Mesenchymal stem cell (in vitro differentiated cells and primary cell): ENCODE measurements at regions not wholly inside any gene's neighbourhood (a gene's known extent, or its start where the extent isn't known, plus 50 kb on each side); places are given as distances from the start of the nearest gene placed in this dataset.

Experiments used
- DNase-seq: peaks from one replicate; pipeline ENCODE4 v3.0.0-alpha.2; 2013
- H2AFZ ChIP-seq: one replicate; pipeline ENCODE4 v1.6.1; 2013; ENCODE audit warnings: low read depth, mild to moderate bottlenecking, control low read depth, inconsistent platforms, low read length, moderate library complexity
- H2AK5ac ChIP-seq: 2 replicates; pipeline ENCODE4 v1.6.1; 2013; ENCODE audit warnings: low read length, moderate library complexity, mild to moderate bottlenecking, inconsistent platforms; ENCODE audit not compliant: severe bottlenecking
- H2BK120ac ChIP-seq: one replicate; pipeline ENCODE4 v1.6.1; 2013; ENCODE audit warnings: low read depth, mild to moderate bottlenecking, inconsistent platforms, low read length, moderate library complexity
- H2BK12ac ChIP-seq, 2 experiments: one replicate each; pipeline ENCODE4 v1.6.1; 2013; ENCODE audit warnings: inconsistent platforms in 2 of 2, low read length in 2 of 2, mild to moderate bottlenecking in 2 of 2, moderate library complexity in 2 of 2, control low read depth in 1 of 2
- H2BK15ac ChIP-seq: one replicate; pipeline ENCODE4 v1.6.1; 2013; ENCODE audit warnings: mild to moderate bottlenecking, low read depth, inconsistent platforms; ENCODE audit not compliant: poor library complexity, severe bottlenecking
- H2BK5ac ChIP-seq: 2 replicates; pipeline ENCODE4 v1.6.1; 2013; ENCODE audit warnings: low read depth, mild to moderate bottlenecking, low read length, control low read depth, inconsistent platforms; ENCODE audit not compliant: poor library complexity, severe bottlenecking
- H3K14ac ChIP-seq, 2 experiments: one replicate each; pipeline ENCODE4 v1.6.1; 2013; ENCODE audit warnings: inconsistent platforms in 2 of 2, low read length in 2 of 2, control low read depth in 1 of 2, mild to moderate bottlenecking in 1 of 2, moderate library complexity in 1 of 2
- H3K18ac ChIP-seq, 2 experiments: one replicate each; pipeline ENCODE4 v1.6.1; 2013; ENCODE audit warnings: inconsistent platforms in 2 of 2, low read length in 2 of 2, control low read depth in 1 of 2, low read depth in 1 of 2, mild to moderate bottlenecking in 1 of 2
- H3K23ac ChIP-seq, 2 experiments: one replicate each; pipeline ENCODE4 v1.6.1; 2013; ENCODE audit warnings: inconsistent platforms in 2 of 2, low read length in 2 of 2, mild to moderate bottlenecking in 2 of 2, moderate library complexity in 2 of 2, control low read depth in 1 of 2
- H3K27ac ChIP-seq: 2 replicates; pipeline ENCODE4 v1.5.1; 2013; ENCODE audit warnings: mild to moderate bottlenecking, moderate library complexity, low read length, control low read depth, inconsistent platforms; ENCODE audit not compliant: poor library complexity, severe bottlenecking
- H3K27me3 ChIP-seq, 2 experiments: 2 replicates each; pipeline versions ENCODE4 v1.6.1 to v1.7.0; 2013; ENCODE audit warnings: low read length in 2 of 2, mild to moderate bottlenecking in 2 of 2, moderate library complexity in 2 of 2, control low read depth in 1 of 2, inconsistent platforms in 1 of 2; ENCODE audit not compliant: control insufficient read depth in 1 of 2, insufficient read depth in 1 of 2
- H3K36me3 ChIP-seq, 2 experiments: 2 replicates each; pipeline versions ENCODE4 v1.6.1 to v1.7.0; 2013; ENCODE audit warnings: low read length in 2 of 2, control low read depth in 1 of 2, inconsistent platforms in 1 of 2, low read depth in 1 of 2, mild to moderate bottlenecking in 1 of 2; ENCODE audit not compliant: insufficient read depth in 2 of 2, control insufficient read depth in 1 of 2
- H3K4ac ChIP-seq, 2 experiments: one replicate each; pipeline ENCODE4 v1.6.1; 2013; ENCODE audit warnings: inconsistent platforms in 2 of 2, low read length in 2 of 2, mild to moderate bottlenecking in 2 of 2, moderate library complexity in 2 of 2, control low read depth in 1 of 2, low read depth in 1 of 2
- H3K4me1 ChIP-seq: 2 replicates; pipeline ENCODE4 v1.6.1; 2013; ENCODE audit warnings: low read depth, low read length, control low read depth; ENCODE audit not compliant: control insufficient read depth, insufficient read depth
- H3K4me2 ChIP-seq: 2 replicates; pipeline ENCODE4 v1.6.1; 2013; ENCODE audit warnings: low read length, mild to moderate bottlenecking, inconsistent platforms; ENCODE audit not compliant: poor library complexity, severe bottlenecking
- H3K4me3 ChIP-seq, 2 experiments: 2 replicates each; pipeline versions ENCODE4 v1.5.1 to v1.7.0; 2013; ENCODE audit warnings: low read length in 2 of 2, mild to moderate bottlenecking in 2 of 2, control low read depth in 1 of 2, low read depth in 1 of 2; ENCODE audit not compliant: insufficient read depth in 1 of 2
- H3K79me1 ChIP-seq: replicated peaks from 2 replicates; pipeline ENCODE4 v1.6.1; 2013; ENCODE audit warnings: mild to moderate bottlenecking, control low read depth, low read length, inconsistent platforms; ENCODE audit not compliant: poor library complexity, severe bottlenecking
- H3K9ac ChIP-seq: 2 replicates; pipeline ENCODE4 v1.7.0; 2013; ENCODE audit warnings: mild to moderate bottlenecking, low read length, moderate library complexity
- H3K9me3 ChIP-seq: 2 replicates; pipeline ENCODE4 v1.7.0; 2013; ENCODE audit warnings: mild to moderate bottlenecking, low read length; ENCODE audit not compliant: control insufficient read depth
- H4K8ac ChIP-seq: one replicate; pipeline ENCODE4 v1.6.1; 2013; ENCODE audit warnings: inconsistent platforms, mild to moderate bottlenecking, low read length, moderate library complexity
- H4K91ac ChIP-seq: one replicate; pipeline ENCODE4 v1.6.1; 2013; ENCODE audit warnings: mild to moderate bottlenecking, low read length, inconsistent platforms
- WGBS: methylation state at CpG from one replicate; pipeline ENCODE4 v1.1.7; 2013; ENCODE audit warnings: mixed read lengths; 5-methylcytosine and 5-hydroxymethylcytosine counted together

DNA sequence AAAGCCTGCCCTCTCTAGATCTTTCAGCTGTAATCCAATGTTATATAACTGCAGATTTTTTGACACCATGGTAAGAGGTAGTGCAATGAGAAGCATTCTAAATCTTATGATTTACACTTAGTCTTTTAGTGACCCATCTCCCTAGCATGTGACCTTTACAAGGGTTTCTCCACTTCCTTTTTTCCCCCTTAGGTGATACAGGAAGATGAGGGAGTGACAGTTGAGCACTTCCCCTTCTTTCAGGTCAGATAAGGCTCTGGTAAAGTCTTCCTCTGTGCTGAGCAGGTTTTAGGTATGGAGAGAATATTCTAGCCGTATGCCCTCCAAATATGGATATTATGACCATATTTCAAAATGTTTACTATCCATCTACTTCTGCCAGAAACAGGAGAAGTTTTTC lies 753.6 kb downstream of the JRKL start:
- Histone ChIP-seq H3K79me1 (no peaks in the 10 kb centered on the region), H3K4me1 (no peaks in the 10 kb centered on the region), H3K14ac (no peak overlapping the region), H4K91ac (no peak overlapping the region), H3K4me2 (no peak overlapping the region), H3K36me3 (no peaks in the 10 kb centered on the region), H3K27ac (no peak overlapping the region), H2BK120ac (no peak overlapping the region), H3K23ac (no peak overlapping the region), H2BK5ac (no peak overlapping the region), H2AFZ (no peak overlapping the region), H2BK15ac (no peak overlapping the region), H3K4me3 (no peak overlapping the region), H3K9me3 (peaks cover 8% of the 10 kb centered on the region), H3K27me3 (no peaks in the 10 kb centered on the region), H3K4ac (no peak overlapping the region), H3K18ac (no peak overlapping the region), H4K8ac (no peak overlapping the region), H3K9ac (no peak overlapping the region), H2AK5ac (no peak overlapping the region), H2BK12ac (no peak overlapping the region)
- no peak for DNase-seq
- WGBS, result 100% methylated on average over 1 of the region's 1 CpG

DNA sequence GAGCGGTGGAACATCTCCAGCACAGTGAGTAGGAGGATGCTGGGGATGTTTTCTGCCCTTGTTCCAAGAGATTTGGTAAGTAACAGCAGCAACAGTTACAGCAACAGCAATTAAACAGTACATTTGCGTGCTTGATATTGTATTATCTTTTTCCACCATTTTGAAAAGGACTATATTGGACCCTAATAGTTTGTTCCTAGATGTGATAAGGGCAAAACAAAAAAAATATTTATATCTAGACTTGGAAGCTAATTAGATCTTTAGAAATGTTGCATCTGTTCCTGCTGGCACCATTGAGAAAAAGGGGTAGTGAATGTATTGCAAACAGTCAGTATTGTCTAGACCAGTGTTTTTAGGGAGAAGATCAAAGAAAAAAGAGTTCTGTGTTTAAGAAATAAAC lies 759.9 kb downstream of the JRKL start:
- Histone ChIP-seq H4K91ac (no peak overlapping the region), H2BK5ac (no peak overlapping the region), H3K23ac (no peak overlapping the region), H3K4ac (no peak overlapping the region), H3K79me1 (no peaks in the 10 kb centered on the region), H3K36me3 (no peaks in the 10 kb centered on the region), H2BK12ac (no peak overlapping the region), H4K8ac (no peak overlapping the region), H2AFZ (no peak overlapping the region), H3K27ac (no peak overlapping the region), H2BK120ac (no peak overlapping the region), H3K4me1 (no peaks in the 10 kb centered on the region), H3K9me3 (no peaks in the 10 kb centered on the region), H3K9ac (no peak overlapping the region), H3K18ac (no peak overlapping the region), H3K4me2 (no peak overlapping the region), H2AK5ac (no peak overlapping the region), H3K14ac (no peak overlapping the region), H3K27me3 (no peaks in the 10 kb centered on the region), H3K4me3 (no peak overlapping the region), H2BK15ac (no peak overlapping the region)
- 80% methylated on average over 1 of the region's 2 CpGs for WGBS
- no peak for DNase-seq

DNA sequence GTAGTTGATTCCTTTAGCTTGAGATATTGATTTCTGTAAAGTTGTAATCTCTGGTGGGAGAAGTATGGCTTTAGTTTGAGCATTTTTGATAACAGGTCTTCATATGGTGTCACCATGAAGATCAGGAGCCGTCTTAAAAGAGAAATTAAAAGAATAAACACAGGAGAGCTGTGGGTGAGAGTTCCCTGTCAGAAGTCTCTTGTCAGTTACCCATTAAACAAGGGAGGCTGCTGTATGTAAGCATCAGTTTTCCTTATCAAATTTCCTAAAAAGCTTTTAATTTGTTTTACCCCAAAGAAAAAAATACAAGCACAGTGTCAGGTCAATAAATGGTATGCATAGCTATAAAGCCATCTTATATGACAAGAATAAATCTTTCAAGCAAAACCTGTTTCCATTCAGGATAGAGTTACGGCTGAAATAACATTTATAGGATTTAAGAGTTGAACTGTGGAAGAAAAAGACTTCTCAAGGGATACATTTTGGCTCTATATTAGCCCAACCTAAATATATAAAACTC lies 767.5 kb downstream of the JRKL start:
- Histone ChIP-seq H2BK15ac (no peak overlapping the region), H2BK120ac (no peak overlapping the region), H3K4me2 (no peak overlapping the region), H3K9ac (no peak overlapping the region), H4K91ac (no peak overlapping the region), H3K79me1 (no peaks in the 10 kb centered on the region), H2AK5ac (no peak overlapping the region), H3K4ac (no peak overlapping the region), H3K23ac (no peak overlapping the region), H3K4me1 (no peaks in the 10 kb centered on the region), H4K8ac (no peak overlapping the region), H3K14ac (no peak overlapping the region), H2BK12ac (no peak overlapping the region), H3K4me3 (no peak overlapping the region), H3K18ac (no peak overlapping the region), H2BK5ac (no peak overlapping the region), H3K27me3 (no peaks in the 10 kb centered on the region), H3K9me3 (no peaks in the 10 kb centered on the region), H3K36me3 (no peaks in the 10 kb centered on the region), H3K27ac (no peak overlapping the region), H2AFZ (no peak overlapping the region)
- 100% methylated on average over 1 of the region's 2 CpGs for WGBS
- DNase-seq, result no peak

DNA sequence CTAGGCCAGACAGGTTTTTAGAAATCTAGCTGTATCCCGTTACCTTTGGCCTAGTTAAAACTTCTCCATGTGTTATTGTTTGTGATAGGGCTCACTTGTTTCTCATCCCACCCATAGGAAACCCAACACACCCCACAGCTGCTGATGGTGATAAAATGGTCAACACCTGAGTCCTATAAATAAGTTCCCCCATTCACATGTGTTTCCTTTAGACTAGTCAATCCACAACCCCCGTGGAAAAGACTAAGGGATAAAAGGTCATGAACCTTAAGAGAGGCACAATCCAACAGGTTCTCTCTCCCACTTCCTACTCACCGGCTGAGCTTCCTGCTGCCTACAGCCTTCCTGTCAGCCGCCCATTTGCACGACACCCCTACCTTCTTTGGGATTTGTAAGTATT lies 768.4 kb downstream of the JRKL start:
- H3K27me3 ChIP-seq, result no peaks in the 10 kb centered on the region
- no peak overlapping the region for H3K4me3 ChIP-seq
- H3K79me1 ChIP-seq, result no peaks in the 10 kb centered on the region
- WGBS, result 85% methylated on average over 2 of the region's 5 CpGs
- no peaks in the 10 kb centered on the region for H3K36me3 ChIP-seq
- H3K9ac ChIP-seq, result no peak overlapping the region
- H2BK12ac ChIP-seq, result no peak overlapping the region
- no peak overlapping the region for H4K91ac ChIP-seq
- H2BK15ac ChIP-seq, result no peak overlapping the region
- no peak overlapping the region for H3K18ac ChIP-seq
- no peak overlapping the region for H3K4me2 ChIP-seq
- H3K27ac ChIP-seq, result no peak overlapping the region
- no peak overlapping the region for H3K14ac ChIP-seq
- H3K4ac ChIP-seq, result no peak overlapping the region
- H2BK120ac ChIP-seq, result no peak overlapping the region
- H4K8ac ChIP-seq, result no peak overlapping the region
- no peaks in the 10 kb centered on the region for H3K4me1 ChIP-seq
- H2BK5ac ChIP-seq, result no peak overlapping the region
- no peak for DNase-seq
- no peaks in the 10 kb centered on the region for H3K9me3 ChIP-seq
- no peak overlapping the region for H2AK5ac ChIP-seq
- H3K23ac ChIP-seq, result no peak overlapping the region
- no peak overlapping the region for H2AFZ ChIP-seq
